ENCODE measurements at regions not wholly inside any gene's neighbourhood (a gene's known extent, or its start where the extent isn't known, plus 50 kb on each side); places are given as distances from the start of the nearest gene placed in this dataset.

- ChIA-PET POLR2A (no interaction called here), CTCF (no interaction called here)
Observed at GRCh38 chr16:60328152-60328551, 1594.0 kb upstream of the GOT2 start.

- CTCF ChIA-PET = no interaction called here
- POLR2A ChIA-PET = no interaction called here
Observed at GRCh38 chr16:60318486-60318885, 1584.4 kb upstream of the GOT2 start.

GRCh38 chr16:60310846-60311445, 1576.8 kb upstream of the GOT2 start:
- ChIA-PET CTCF (no interaction called here), POLR2A (no interaction called here)

GRCh38 chr16:60304720-60305119, 1570.6 kb upstream of the GOT2 start:
- ChIA-PET POLR2A (no interaction called here), CTCF (no interaction called here)

- POLR2A ChIA-PET = no interaction called here
Observed at GRCh38 chr16:60304066-60304465, 1570.0 kb upstream of the GOT2 start.

GRCh38 chr16:60302676-60303075, 1568.6 kb upstream of the GOT2 start:
- ChIA-PET POLR2A (no interaction called here), CTCF (no interaction called here)

More at GRCh38 chr16:60304066-60304465, 1570.0 kb upstream of the GOT2 start:
- CTCF ChIA-PET = no interaction called here

- POLR2A ChIA-PET = no interaction called here
Observed at GRCh38 chr16:60302261-60302660, 1568.1 kb upstream of the GOT2 start.

GRCh38 chr16:60299241-60299776, 1565.2 kb upstream of the GOT2 start:
- POLR2A ChIA-PET = no interaction called here

More at GRCh38 chr16:60302261-60302660, 1568.1 kb upstream of the GOT2 start:
- CTCF ChIA-PET = no interaction called here

GRCh38 chr16:60295451-60295850, 1561.3 kb upstream of the GOT2 start:
- CTCF ChIA-PET = no interaction called here
- POLR2A ChIA-PET = no interaction called here

More at GRCh38 chr16:60299241-60299776, 1565.2 kb upstream of the GOT2 start:
- CTCF ChIA-PET = no interaction called here

GRCh38 chr16:60285794-60286193, 1551.7 kb upstream of the GOT2 start:
- ChIA-PET POLR2A (no interaction called here), CTCF (no interaction called here)

- ChIA-PET CTCF (no interaction called here), POLR2A (no interaction called here)
Observed at GRCh38 chr16:60279061-60279665, 1545.0 kb upstream of the GOT2 start.

GRCh38 chr16:60274431-60275019, 1540.4 kb upstream of the GOT2 start:
- ChIA-PET CTCF (no interaction called here), POLR2A (no interaction called here)

GRCh38 chr16:60271781-60272180, 1537.7 kb upstream of the GOT2 start:
- CTCF ChIA-PET = no interaction called here
- POLR2A ChIA-PET = no interaction called here

- CTCF ChIA-PET = no interaction called here
- POLR2A ChIA-PET = no interaction called here
Observed at GRCh38 chr16:60271025-60271771, 1537.1 kb upstream of the GOT2 start.

- CTCF ChIA-PET = no interaction called here
- POLR2A ChIA-PET = no interaction called here
Observed at GRCh38 chr16:60261425-60261824, 1527.3 kb upstream of the GOT2 start.

- CTCF ChIA-PET = no interaction called here
- POLR2A ChIA-PET = no interaction called here
Observed at GRCh38 chr16:60259956-60260355, 1525.8 kb upstream of the GOT2 start.

- ChIA-PET CTCF (no interaction called here), POLR2A (no interaction called here)
Observed at GRCh38 chr16:60246086-60246485, 1512.0 kb upstream of the GOT2 start.

- ChIA-PET POLR2A (no interaction called here), CTCF (no interaction called here)
Observed at GRCh38 chr16:60241671-60242070, 1507.6 kb upstream of the GOT2 start.

- POLR2A ChIA-PET = no interaction called here
Observed at GRCh38 chr16:60230666-60231065, 1496.5 kb upstream of the GOT2 start.

GRCh38 chr16:60225541-60225940, 1491.4 kb upstream of the GOT2 start:
- ChIA-PET CTCF (no interaction called here), POLR2A (no interaction called here)

More at GRCh38 chr16:60230666-60231065, 1496.5 kb upstream of the GOT2 start:
- CTCF ChIA-PET = no interaction called here

- POLR2A ChIA-PET = no interaction called here
- CTCF ChIA-PET = no interaction called here
Observed at GRCh38 chr16:60217787-60218186, 1483.7 kb upstream of the GOT2 start.

Measured in activated CD8-positive, alpha-beta memory T cell treated with anti-CD3 and anti-CD28 coated beads for 36 hours (primary cell).